Caco-2 (cell line): ENCODE measurements at regions not wholly inside any gene's neighbourhood (a gene's known extent, or its start where the extent isn't known, plus 50 kb on each side); places are given as distances from the start of the nearest gene placed in this dataset.

Experiments
- BruUV-seq: library from RNA; stranded (reverse); fragments of 400-500 nt; replicated peaks from 2 replicates; lab custom pipeline; 2021; lab: Mats Ljungman, UMichigan
- CTCF ChIA-PET: fragments of 300-600 bp; sonication (Branson Sonifier 250); formaldehyde crosslinking; loops from one replicate; lab custom pipeline; 2022; ENCODE audit warnings: antibody characterized with exemption; lab: Charles Lee
- POLR2A ChIA-PET: fragments of 300-600 bp; sonication (Branson Sonifier 250); formaldehyde crosslinking; loops from one replicate; lab custom pipeline; 2022; ENCODE audit warnings: antibody characterized with exemption; lab: Charles Lee
- DNase-seq, 2 experiments: peaks; one replicate each; pipeline versions ENCODE4 v3.0.0 to v3.0.0-alpha.2; 2020 to 2022
- H3K27me3 ChIP-seq: replicated peaks from 2 replicates; pipeline ENCODE4 v1.6.0; 2011; ENCODE audit warnings: low read length; ENCODE audit not compliant: control insufficient read depth, insufficient read depth
- H3K36me3 ChIP-seq: 2 replicates; pipeline ENCODE4 v1.5.1; 2011; ENCODE audit warnings: low read length; ENCODE audit not compliant: control insufficient read depth, insufficient read depth
- H3K4me1 ChIP-seq: fragments of 250-450 bp; sonication (Bioruptor Pico); 2 replicates; pipeline ENCODE4 v1.5.1; 2020; ENCODE audit warnings: mild to moderate bottlenecking
- H3K4me3 ChIP-seq: 2 replicates; pipeline ENCODE4 v1.5.1; 2011; ENCODE audit warnings: low read depth, mild to moderate bottlenecking, control low read depth, low read length
- H3K9me3 ChIP-seq: fragments of 250-450 bp; sonication (Bioruptor Pico); 2 replicates; pipeline ENCODE4 v1.5.1; 2020; ENCODE audit warnings: mild to moderate bottlenecking, moderate library complexity
- H3K27ac Mint-ChIP-seq: one replicate; pipeline ENCODE4 v1.8.0; 2022; ENCODE audit warnings: mixed read lengths; ENCODE audit not compliant: unreplicated experiment
- H3K27me3 Mint-ChIP-seq: one replicate; pipeline ENCODE4 v1.8.0; 2022; ENCODE audit warnings: mixed read lengths; ENCODE audit not compliant: insufficient read depth, unreplicated experiment
- H3K36me3 Mint-ChIP-seq: one replicate; pipeline ENCODE4 v1.8.0; 2022; ENCODE audit warnings: mild to moderate bottlenecking, mixed read lengths; ENCODE audit not compliant: insufficient read depth, unreplicated experiment
- H3K4me1 Mint-ChIP-seq: one replicate; pipeline ENCODE4 v1.8.0; 2022; ENCODE audit warnings: low read depth, mixed read lengths; ENCODE audit not compliant: unreplicated experiment
- H3K4me3 Mint-ChIP-seq: one replicate; pipeline ENCODE4 v1.8.0; 2022; ENCODE audit warnings: mild to moderate bottlenecking, moderate library complexity, mixed read lengths; ENCODE audit not compliant: unreplicated experiment
- H3K9me3 Mint-ChIP-seq: one replicate; pipeline ENCODE4 v1.8.0; 2022; ENCODE audit warnings: mixed read lengths; ENCODE audit not compliant: unreplicated experiment
- CTCF ChIP-seq, 2 experiments: fragments of 200-600 bp in 1 of 2; IDR thresholded peaks; 1 replicate in 1 of 2; 2 replicates in 1 of 2; pipeline versions ENCODE4 v1.5.1 to v1.8.0; 2011 to 2022; ENCODE audit warnings: antibody characterized with exemption in 1 of 2, control low read depth in 1 of 2, inconsistent platforms in 1 of 2, low read depth in 1 of 2, low read length in 1 of 2, mild to moderate bottlenecking in 1 of 2, moderate library complexity in 1 of 2; ENCODE audit not compliant: insufficient read depth in 1 of 2, severe bottlenecking in 1 of 2, unreplicated experiment in 1 of 2
- intact Hi-C: fragments of 100-400 bp; cut with micrococcal nuclease; formaldehyde crosslinking; loops from one replicate; pipeline ENCODE4 v1.10.0; 2022; ENCODE audit not compliant: unreplicated experiment

- no peaks in the 10 kb centered on the region for H3K36me3 ChIP-seq
- POLR2A ChIA-PET = no interaction called here
- H3K4me3 ChIP-seq = no peak overlapping the region
- no TSS peak for BruUV-seq
- Mint-ChIP-seq H3K27ac (no peak overlapping the region), H3K27me3 (peaks cover 16% of the 10 kb centered on the region), H3K36me3 (no peaks in the 10 kb centered on the region), H3K4me1 (no peaks in the 10 kb centered on the region), H3K9me3 (no peaks in the 10 kb centered on the region), H3K4me3 (no peak overlapping the region)
- no peak for DNase-seq
- TF ChIP-seq CTCF (IDR thresholded peaks at IDR 0.05; ENCODE audit: insufficient read depth in 1 of 2, low read depth in 1 of 2, low read length in 1 of 2, severe bottlenecking in 1 of 2, unreplicated experiment in 1 of 2) = no peak
- CTCF ChIA-PET = no interaction called here
- H3K27me3 ChIP-seq = no peaks in the 10 kb centered on the region
- H3K4me1 ChIP-seq = no peaks in the 10 kb centered on the region
- intact Hi-C loops = no loop called here
- no peaks in the 10 kb centered on the region for H3K9me3 ChIP-seq
These were observed 1375.6 kb upstream of the TENM4 start for GRCh38 chr11:80816454-80816847.

- Histone ChIP-seq H3K27me3 (no peaks in the 10 kb centered on the region), H3K36me3 (no peaks in the 10 kb centered on the region), H3K9me3 (no peaks in the 10 kb centered on the region), H3K4me1 (no peaks in the 10 kb centered on the region), H3K4me3 (no peak overlapping the region)
- intact Hi-C loops = no loop called here
- Mint-ChIP-seq H3K4me3 (no peak overlapping the region), H3K9me3 (no peaks in the 10 kb centered on the region), H3K36me3 (no peaks in the 10 kb centered on the region), H3K4me1 (no peaks in the 10 kb centered on the region), H3K27ac (no peak overlapping the region), H3K27me3 (peaks cover 16% of the 10 kb centered on the region)
- ChIA-PET POLR2A (no interaction called here), CTCF (no interaction called here)
- DNase-seq = no peak
- no TSS peak for BruUV-seq
- TF ChIP-seq CTCF (IDR thresholded peaks at IDR 0.05; ENCODE audit: insufficient read depth in 1 of 2, low read depth in 1 of 2, low read length in 1 of 2, severe bottlenecking in 1 of 2, unreplicated experiment in 1 of 2) = no peak
These were observed 1375.1 kb upstream of the TENM4 start for GRCh38 chr11:80815752-80816453.

- DNase-seq = no peak
- no peaks in the 10 kb centered on the region for H3K27me3 ChIP-seq
- TF ChIP-seq CTCF (IDR thresholded peaks at IDR 0.05; ENCODE audit: insufficient read depth in 1 of 2, low read depth in 1 of 2, low read length in 1 of 2, severe bottlenecking in 1 of 2, unreplicated experiment in 1 of 2) = no peak
- H3K4me3 ChIP-seq = no peak overlapping the region
- BruUV-seq = no TSS peak
- no peaks in the 10 kb centered on the region for H3K36me3 ChIP-seq
- no peaks in the 10 kb centered on the region for H3K36me3 Mint-ChIP-seq
- no peaks in the 10 kb centered on the region for H3K9me3 Mint-ChIP-seq
- no peak overlapping the region for H3K27ac Mint-ChIP-seq
- H3K4me1 Mint-ChIP-seq = no peaks in the 10 kb centered on the region
- intact Hi-C loops = no loop called here
- no peak overlapping the region for H3K4me3 Mint-ChIP-seq
- H3K27me3 Mint-ChIP-seq = peaks cover 16% of the 10 kb centered on the region
- ChIA-PET POLR2A (no interaction called here), CTCF (no interaction called here)
- H3K4me1 ChIP-seq = no peaks in the 10 kb centered on the region
- H3K9me3 ChIP-seq = no peaks in the 10 kb centered on the region
These were observed 1374.0 kb upstream of the TENM4 start for GRCh38 chr11:80814813-80815212.
